NCI-H748 treated with DMSO at 0.1 percent for 48 hours (cell line): ENCODE measurements at regions not wholly inside any gene's neighbourhood (a gene's known extent, or its start where the extent isn't known, plus 50 kb on each side); places are given as distances from the start of the nearest gene placed in this dataset.
"Not testable (repeated sequence)": the region's sequence is repeated elsewhere in the genome, so short reads cannot be mapped to it uniquely, and the experiment has no call there.

ENCODE experiments used
- DNase-seq: peaks from one replicate; lab custom pipeline; 2025; lab: John Stamatoyannopoulos, UW

GRCh38 chr14:43541356-43541755, 965.7 kb downstream of the FSCB start:
- no peak for DNase-seq

GRCh38 chr14:43540948-43541347, 966.1 kb downstream of the FSCB start:
- DNase-seq = no peak

GRCh38 chr14:43539210-43539609, 967.9 kb downstream of the FSCB start:
- no peak for DNase-seq

GRCh38 chr14:43535231-43535838, 971.7 kb downstream of the FSCB start:
- DNase-seq = no peak

GRCh38 chr14:43532825-43533416, 974.2 kb downstream of the FSCB start:
- no peak for DNase-seq

- DNase-seq = no peak
Observed at GRCh38 chr14:43528321-43528720, 978.8 kb downstream of the FSCB start.

GRCh38 chr14:43525658-43526057, 981.4 kb downstream of the FSCB start:
- DNase-seq = no peak

- no peak for DNase-seq
Observed at GRCh38 chr14:43522901-43523300, 984.2 kb downstream of the FSCB start.

GRCh38 chr14:43522191-43522590, 984.9 kb downstream of the FSCB start:
- no peak for DNase-seq

- DNase-seq = peak; percentile 20
Observed at GRCh38 chr14:43503508-43503907, 1003.6 kb downstream of the FSCB start.

- DNase-seq = not testable (repeated sequence)
Observed at GRCh38 chr14:43492359-43492758, 1014.7 kb downstream of the FSCB start.

- no peak for DNase-seq
Observed at GRCh38 chr14:43483415-43483814, 1023.7 kb downstream of the FSCB start.

- DNase-seq = no peak
Observed at GRCh38 chr14:43481864-43482263, 1025.2 kb downstream of the FSCB start.

GRCh38 chr14:43480976-43481375, 1026.1 kb downstream of the FSCB start:
- DNase-seq = no peak

GRCh38 chr14:43479596-43480195, 1027.4 kb downstream of the FSCB start:
- DNase-seq = peak; percentile 84

GRCh38 chr14:43476822-43477221, 1030.3 kb downstream of the FSCB start:
- no peak for DNase-seq

- no peak for DNase-seq
Observed at GRCh38 chr14:43475757-43476156, 1031.3 kb downstream of the FSCB start.

GRCh38 chr14:43471595-43471994, 1035.5 kb downstream of the FSCB start:
- no peak for DNase-seq

- no peak for DNase-seq
Observed at GRCh38 chr14:43464968-43465367, 1042.1 kb downstream of the FSCB start.

GRCh38 chr14:43449291-43449690, 1057.8 kb downstream of the FSCB start:
- DNase-seq = peak; percentile 79

GRCh38 chr14:43438056-43438455, 1069.0 kb downstream of the FSCB start:
- no peak for DNase-seq

GRCh38 chr14:43418324-43418723, 1088.8 kb downstream of the FSCB start:
- DNase-seq = no peak

GRCh38 chr14:43413084-43413483, 1094.0 kb downstream of the FSCB start:
- no peak for DNase-seq

- DNase-seq = no peak
Observed at GRCh38 chr14:43411841-43412240, 1095.2 kb downstream of the FSCB start.
